ENCODE measurements at regions not wholly inside any gene's neighbourhood (a gene's known extent, or its start where the extent isn't known, plus 50 kb on each side); places are given as distances from the start of the nearest gene placed in this dataset.

DNA sequence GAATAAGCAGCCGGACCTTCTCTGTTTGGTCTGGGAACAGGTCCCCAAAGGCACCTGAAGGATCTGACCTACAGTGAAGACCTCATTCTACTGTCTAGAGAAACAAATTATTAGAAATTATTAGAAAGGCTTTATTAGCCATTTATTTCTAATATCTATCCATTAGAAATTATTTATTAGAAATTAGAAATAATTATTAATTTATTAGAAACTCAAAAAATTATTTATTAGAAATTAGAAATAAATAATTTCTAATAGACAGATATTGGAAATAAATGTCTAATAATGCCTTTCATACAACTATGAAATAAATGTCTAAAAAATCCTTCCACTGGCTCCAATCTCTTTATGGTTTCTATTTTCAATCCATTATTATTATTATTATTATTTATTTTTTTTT, 285.7 kb upstream of the ERCC4 start:
- intact Hi-C loops (cut with DNase I) = no loop called here
- DNase-seq (ENCODE audit: low spot score) = no peak

DNA sequence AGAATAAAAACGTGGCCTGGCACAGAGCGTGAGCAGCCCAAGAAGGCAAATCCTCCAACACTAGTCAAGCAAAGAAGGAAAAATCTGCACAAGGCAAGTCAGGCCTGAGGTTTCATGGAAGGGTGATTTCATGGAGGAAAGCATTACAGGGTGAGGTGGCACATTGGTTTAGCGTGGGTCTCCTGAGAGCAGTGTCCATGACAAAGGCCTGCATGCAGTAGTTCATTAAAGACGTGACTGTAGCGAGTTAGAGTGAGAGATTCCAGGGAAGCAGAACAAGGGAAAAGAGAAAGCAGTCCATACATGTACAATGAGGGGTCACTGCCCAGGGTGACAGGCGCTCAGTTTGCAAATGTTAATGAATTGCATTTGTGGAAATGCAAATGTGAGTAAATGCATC, 285.0 kb upstream of the ERCC4 start:
- no peak for DNase-seq (ENCODE audit: low spot score)
- intact Hi-C loops (cut with DNase I) = no loop called here

DNA sequence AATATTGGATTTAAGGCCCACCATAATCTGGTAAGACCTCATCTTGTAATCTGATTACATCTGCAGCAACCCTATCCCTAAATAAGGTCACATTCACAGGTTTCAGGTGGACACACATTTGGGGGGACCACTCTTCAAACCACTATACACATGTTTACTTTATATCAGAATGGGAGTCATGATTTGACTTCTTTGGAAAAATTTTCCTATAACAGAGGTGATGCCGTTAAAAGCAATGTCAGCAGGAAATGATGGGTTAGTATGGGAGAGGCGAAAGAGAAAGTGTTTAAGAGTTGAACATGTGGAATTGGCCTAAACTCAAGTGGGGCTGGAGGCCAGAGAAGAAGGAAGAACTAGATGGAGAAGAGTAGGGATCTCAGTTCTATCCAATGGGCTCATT, 281.7 kb upstream of the ERCC4 start:
- intact Hi-C loops (cut with DNase I) = no loop called here
- no peak for DNase-seq (ENCODE audit: low spot score)

DNA sequence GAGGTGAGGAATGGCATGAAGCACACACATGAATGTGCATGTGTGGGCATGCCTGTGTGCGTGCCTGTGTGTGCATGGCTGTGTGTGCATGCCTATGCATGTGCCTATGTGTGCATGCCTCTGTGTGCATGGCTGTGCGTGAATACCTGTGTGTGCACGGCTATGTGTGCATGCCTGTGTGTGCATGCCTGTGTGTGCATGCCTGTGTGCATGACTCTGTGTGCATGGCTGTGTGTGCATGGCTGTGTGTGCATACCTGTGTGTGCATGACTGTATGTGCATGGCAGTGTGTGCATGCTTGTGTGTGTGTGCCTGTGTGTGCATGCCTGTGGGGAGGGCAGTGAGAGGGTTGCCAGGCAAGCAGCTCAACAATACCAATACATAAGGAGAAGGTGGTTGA, 276.5 kb upstream of the ERCC4 start:
- intact Hi-C loops (cut with DNase I) = no loop called here
- no peak for DNase-seq (ENCODE audit: low spot score)

DNA sequence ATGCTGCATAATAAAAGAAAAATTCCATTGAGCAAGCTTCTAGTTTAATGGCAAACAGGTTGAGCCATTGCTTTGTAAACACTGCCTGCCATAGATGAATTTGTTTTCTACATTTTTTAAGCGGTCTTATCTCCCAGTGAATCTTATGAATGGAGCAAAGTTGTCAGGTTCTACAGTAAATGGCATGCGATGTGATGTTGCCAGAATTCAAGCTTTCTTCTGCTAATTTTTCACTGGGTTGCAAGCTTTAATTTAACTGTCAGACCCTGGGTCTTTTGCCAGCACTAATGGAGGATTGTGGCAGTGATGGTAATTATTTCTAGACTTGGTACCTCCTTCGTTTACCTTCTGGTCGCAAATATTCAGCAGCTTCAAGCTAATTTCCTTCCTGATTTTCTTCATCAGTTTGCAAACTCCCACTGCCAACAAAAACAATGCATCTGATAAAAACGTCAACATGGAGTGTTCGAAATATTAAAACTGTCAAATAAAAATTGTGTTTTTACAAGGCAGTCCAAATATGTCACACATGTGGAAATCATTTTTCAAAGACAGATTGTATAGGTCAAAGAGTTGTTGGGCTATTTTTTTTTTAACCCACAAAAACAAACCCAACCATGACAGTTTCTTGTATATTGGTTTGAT, 274.2 kb upstream of the ERCC4 start:
- intact Hi-C loops (cut with DNase I) = no loop called here

DNA sequence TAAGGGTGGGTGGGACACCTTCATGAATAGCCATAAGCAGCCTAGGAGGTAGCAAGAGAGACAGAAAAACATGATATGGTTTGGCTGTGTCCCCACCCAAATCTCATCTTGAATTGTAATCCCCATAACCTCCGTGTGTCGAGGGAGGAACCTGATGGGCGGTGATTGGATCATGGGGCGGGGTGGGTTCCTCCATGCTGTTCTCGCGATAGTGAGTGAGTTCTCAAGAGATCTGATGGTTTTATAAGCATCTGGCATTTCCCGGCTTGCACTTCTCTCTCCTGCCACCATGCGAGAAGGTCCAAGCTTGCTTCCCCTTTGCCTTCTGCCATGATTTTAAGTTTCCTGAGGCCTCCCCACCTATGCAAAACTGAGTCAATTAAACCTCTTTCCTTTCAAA, 259.1 kb upstream of the ERCC4 start:
- DNase-seq (ENCODE audit: low spot score) = no peak
- intact Hi-C loops (cut with DNase I) = no loop called here

More for the DNA sequence above, 274.2 kb upstream of the ERCC4 start:
- no peak for DNase-seq (ENCODE audit: low spot score)

DNA sequence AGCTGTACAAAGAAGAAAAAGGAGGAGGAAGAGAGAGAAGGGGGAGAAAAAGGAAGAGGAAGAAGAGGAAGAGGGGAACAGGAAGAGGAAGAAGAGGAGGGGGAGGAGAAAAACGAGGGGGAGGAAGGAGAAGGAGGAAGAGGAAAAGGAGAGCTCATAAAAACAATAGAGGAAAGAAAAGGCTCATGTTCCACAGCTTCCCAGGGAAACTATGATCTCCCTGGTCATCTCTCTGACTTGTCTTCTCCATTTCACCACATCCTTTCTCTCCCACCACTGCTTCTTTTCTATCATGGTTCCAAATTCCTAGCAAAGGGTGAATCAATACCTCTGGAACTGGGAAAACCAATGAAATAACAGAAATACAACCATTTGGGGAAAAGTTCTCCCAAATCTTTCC, 254.1 kb upstream of the ERCC4 start:
- no peak for DNase-seq (ENCODE audit: low spot score)
- intact Hi-C loops (cut with DNase I) = no loop called here

DNA sequence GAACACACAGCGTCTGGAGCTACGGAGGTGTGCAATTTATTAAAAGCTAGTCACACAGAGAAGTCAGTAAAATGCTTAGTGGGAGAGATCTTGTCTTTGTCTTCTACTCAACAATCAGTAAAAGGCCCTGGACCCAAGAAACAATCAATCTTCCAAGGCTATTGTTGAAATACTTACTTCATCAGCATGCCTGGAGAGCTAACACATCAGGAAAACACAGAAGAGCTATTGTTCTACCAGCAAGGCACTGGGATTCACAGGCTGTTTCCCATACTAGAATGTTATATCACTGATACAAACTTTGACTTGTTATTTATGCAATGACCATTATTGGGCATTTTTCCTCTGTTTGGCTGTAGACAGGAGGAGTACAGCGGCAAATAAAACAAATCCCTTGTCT, 247.8 kb upstream of the ERCC4 start:
- intact Hi-C loops (cut with DNase I) = no loop called here
- no peak for DNase-seq (ENCODE audit: low spot score)

DNA sequence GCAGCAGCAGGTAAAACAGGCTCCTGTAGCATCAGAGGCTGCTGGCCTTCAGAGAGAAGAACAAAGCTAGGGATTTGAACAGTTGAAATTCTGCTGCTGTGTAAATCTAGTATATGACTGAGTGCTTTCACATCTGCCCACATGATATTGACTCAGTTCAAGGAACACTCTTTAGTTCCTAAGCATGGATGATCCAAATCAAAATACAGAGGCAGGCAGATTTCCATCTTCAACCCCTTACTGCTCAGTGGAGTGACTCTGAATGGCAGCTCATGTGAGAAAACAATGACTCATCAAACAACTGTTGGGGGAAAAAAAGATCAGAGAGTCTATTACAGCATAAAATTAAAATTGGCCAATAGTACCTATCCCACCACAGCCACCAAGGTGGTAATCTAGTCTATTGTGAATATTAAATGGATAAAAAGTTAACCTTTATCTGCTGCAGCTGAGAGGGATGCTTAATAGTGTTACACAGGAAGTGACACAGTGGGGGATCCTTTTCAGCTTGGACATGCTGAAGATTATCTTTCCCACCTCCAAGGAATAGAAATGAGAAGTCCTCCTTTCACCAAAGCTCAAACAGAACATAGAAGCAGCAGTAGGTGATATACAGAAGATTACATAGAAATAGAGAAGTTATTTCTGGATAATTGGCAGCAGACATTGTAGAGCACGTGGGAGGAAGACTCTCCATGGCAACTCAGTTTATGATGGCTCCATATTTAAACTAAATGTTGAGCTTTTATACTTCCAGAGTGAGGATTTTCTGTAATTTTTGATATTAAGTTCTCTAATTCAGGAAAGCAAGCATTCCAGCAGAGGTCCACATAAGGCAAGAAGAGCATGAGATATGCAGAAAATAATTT, 239.7 kb upstream of the ERCC4 start:
- no peak for DNase-seq (ENCODE audit: low spot score)
- intact Hi-C loops (cut with DNase I) = no loop called here

DNA sequence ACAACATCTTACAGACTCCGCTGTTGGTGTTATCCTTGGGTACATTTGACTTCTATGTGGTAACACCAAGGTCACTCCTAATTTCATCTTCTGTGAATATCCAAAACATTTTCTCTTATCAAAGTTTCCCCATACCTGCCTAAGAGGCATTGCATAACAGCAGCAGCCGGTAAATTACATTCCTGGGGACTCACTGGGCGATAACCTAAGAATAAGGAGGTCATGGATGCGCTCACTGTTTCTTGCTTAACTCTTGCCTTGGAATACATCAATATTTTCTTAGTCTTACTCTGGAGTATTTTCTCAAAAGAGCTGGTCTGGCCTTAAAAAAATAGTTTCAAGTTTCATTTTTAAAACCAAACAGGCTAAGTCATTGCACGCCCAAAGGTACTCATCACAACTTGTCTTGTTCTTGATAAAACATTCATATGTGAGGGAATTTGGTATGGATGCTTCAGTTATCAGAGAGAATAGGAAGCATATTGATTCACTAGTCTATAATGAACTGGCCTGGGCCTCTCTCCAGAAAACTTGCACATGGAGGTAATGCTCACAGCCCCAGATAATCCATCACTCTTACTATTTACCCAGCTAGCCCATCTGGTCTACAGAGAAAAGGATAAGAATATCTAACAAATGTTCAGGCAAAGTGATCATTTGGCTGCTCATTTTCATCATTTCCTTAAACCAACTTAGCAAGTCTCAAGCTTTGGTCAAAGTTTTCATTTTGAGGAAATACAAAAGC, 235.0 kb upstream of the ERCC4 start:
- intact Hi-C loops (cut with DNase I) = no loop called here
- DNase-seq (ENCODE audit: low spot score) = no peak

DNA sequence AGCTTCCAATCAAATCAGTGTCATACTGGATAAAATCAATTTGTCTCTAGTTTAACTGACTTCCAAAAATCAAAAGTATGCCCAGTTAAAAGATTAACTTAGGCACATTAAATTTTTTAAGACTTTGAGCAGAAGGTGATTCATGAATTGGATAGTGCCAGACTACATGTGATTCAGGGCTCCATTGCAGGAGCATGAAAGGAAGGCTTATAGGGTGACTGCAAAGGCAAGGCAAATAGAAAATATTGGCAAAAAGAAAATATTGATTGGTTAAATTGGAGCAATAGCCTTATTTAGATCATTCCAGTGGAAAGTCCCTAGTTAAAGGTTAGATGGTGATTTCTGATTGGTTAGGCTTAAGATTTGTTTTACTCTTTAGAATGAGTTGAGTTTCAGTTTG, 223.9 kb upstream of the ERCC4 start:
- DNase-seq (ENCODE audit: low spot score) = no peak
- intact Hi-C loops (cut with DNase I) = loop anchor here in 1 of 2 donors (2.0 kb wide), 1 partner anchor 75 kb away; no protein-coding TSS in a partner anchor

DNA sequence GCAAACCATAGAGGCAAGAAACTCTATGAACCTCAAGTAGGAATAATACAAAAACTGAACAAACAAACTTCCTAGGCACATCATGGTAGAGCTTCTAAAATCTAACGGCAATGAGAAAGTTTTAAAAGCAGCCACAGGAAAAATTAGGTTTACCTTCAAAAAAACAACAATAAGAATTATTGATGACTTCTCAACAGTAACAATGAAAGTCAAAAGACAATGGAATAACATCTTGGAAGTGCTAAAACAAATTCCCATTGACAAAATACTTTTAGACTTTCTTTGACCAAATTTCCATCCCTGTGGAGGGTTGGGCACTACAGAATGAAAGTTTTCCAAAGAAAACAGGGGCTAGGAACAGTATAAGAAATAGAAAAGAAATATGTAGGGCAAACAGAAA, 222.9 kb upstream of the ERCC4 start:
- no peak for DNase-seq (ENCODE audit: low spot score)
- intact Hi-C loops (cut with DNase I) = loop anchor here in 1 of 2 donors (2.0 kb wide), 1 partner anchor 74 kb away; no protein-coding TSS in a partner anchor

DNA sequence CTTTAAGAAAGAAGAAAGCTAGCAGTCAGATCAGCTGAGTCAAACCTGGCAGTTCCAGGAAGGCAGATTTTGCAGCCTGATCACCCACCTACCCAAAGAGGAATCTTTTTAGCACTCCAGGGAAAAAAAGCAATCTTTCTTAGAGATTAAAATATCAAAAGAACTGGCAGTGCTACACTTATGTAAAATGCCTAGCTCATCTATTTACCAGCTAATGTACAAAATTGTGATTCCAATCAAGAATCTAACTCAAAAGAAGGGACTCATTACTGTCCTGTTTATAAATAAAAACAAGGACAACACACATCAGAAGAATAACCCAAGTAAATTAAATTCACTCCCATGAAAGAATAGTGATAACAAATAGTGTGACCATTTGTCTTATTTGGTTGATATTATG, 222.4 kb upstream of the ERCC4 start:
- intact Hi-C loops (cut with DNase I) = loop anchor here in 1 of 2 donors (2.0 kb wide), 1 partner anchor 73 kb away; no protein-coding TSS in a partner anchor

DNA sequence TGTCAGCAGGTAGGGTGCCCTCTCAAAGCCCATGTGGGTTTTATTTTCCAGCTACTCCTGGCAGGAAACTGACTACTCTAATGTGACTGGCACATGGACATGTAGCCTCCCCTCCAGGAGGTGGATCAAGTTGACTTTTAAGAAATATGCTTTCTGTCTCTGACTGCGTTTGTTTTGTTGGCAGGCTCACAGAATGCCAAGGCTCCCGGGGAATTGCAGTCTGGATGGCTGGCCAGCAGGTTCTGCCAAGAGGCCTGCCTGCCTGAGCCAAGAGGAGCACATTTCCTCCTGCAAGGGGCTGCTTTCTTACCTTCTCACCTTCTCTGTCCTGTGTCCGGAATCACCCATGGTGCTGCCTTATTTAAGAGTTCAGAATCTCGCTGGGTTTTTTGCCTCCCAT, 217.3 kb upstream of the ERCC4 start:
- no peak for DNase-seq (ENCODE audit: low spot score)
- intact Hi-C loops (cut with DNase I) = loop anchor here in 1 of 2 donors (2.0 kb wide), 1 partner anchor 48 kb away; no protein-coding TSS in a partner anchor

More for the DNA sequence above, 222.4 kb upstream of the ERCC4 start:
- DNase-seq (ENCODE audit: low spot score) = no peak

DNA sequence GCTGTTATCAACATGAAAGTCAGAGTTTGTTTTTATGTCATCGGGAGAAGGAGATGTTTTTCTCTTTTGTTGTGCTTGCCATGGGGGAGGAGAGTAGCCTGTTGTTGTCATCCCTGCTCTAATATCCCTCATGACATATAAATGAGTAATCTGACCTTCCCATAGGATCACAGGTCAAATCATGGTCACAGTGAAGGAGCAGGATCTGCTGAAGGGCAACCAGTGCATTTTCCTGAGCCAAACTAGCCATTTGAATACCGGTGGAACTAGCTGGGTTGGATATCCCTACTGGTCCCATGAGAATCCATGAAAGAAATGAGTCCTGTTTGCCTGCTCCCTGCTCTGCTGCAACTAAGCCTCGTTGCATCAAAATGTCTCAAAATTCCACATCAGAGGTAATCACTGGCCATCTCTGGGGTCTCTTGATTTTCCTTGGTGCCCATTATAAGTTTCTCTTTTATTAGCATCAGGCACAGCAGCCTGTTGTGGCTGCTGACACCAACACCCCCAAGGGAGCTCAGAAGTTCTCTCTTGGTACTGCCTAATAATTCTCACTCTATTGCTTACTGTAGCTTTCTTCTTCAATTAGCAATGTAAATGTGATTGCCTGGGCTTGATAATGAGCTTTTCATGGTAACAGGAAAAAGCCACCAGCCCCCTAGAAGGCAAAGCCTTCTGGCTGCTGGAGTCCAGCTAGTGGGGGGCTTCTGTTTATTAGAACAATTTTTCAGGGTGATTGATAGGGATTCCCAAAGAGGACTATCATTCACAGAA, 211.4 kb upstream of the ERCC4 start:
- intact Hi-C loops (cut with DNase I) = no loop called here
- DNase-seq (ENCODE audit: low spot score) = no peak

DNA sequence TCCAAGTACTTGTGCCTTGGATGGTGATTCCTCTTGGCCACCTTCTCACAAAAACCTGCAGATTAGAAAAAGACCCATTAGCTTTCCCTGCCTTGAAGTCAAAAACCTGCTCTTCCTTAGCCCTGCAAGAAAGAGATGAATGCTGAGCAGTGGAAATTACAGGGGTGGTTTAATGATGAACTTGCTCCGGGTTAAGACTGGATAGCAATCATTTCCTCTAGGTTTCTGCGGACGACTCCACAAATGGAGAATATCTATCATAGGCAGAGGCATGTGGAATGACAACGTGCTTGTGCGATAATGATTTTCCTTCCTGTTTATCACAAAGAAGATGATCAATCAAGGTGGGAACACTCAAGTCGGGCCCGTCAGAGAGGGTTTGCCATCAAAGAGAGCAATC, 201.2 kb upstream of the ERCC4 start:
- intact Hi-C loops (cut with DNase I) = no loop called here
- no peak for DNase-seq (ENCODE audit: low spot score)

DNA sequence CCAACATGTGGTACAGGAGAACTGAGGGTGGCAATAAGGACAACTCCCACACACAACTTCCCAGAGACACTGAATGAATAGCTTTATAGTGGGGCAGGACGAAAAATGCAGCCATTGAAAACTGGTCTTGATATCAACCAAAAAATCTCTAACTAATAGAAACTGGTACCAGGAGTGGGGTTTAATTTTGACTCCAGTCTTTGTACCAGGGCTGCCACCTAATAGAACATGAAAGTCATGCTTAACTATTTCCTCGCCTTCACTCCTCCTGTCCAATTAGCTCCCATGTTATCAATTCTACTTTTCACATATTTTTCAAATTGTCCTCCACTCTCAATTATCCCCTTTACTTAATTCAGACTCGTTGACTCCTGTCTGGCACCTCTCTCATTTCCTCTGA, 192.0 kb upstream of the ERCC4 start:
- intact Hi-C loops (cut with DNase I) = no loop called here
- DNase-seq (ENCODE audit: low spot score) = no peak

DNA sequence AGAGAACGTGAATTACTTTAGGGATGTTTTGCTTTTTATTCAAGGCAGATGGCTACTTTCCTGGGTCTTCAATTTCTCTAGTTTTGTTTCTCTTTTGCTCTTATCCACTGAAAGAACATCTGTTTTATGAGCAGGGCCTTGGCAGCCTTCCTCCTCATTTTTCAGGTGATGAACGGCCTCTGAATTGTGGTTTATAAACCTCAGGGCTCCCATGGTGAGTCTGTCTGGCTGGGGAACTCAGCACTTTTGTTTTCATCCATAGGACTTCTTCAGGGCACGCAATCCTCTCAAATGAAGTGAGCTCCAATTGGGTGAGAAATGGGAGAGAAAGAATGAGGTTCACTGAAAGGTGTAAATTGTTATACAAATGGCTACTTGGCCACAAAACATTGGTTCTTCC, 186.4 kb upstream of the ERCC4 start:
- intact Hi-C loops (cut with DNase I) = no loop called here
- no peak for DNase-seq (ENCODE audit: low spot score)

Data from posterior vena cava (tissue), 2 donors.